HG03521 (cell line): ENCODE measurements at regions not wholly inside any gene's neighbourhood (a gene's known extent, or its start where the extent isn't known, plus 50 kb on each side); places are given as distances from the start of the nearest gene placed in this dataset.

ENCODE experiments used
- ATAC-seq: cut with Tn5 transposase; IDR thresholded peaks from one replicate; pipeline ENCODE4 v1.9.1; 2021; ENCODE audit warnings: mild to moderate bottlenecking, moderate library complexity; ENCODE audit not compliant: unreplicated experiment

DNA sequence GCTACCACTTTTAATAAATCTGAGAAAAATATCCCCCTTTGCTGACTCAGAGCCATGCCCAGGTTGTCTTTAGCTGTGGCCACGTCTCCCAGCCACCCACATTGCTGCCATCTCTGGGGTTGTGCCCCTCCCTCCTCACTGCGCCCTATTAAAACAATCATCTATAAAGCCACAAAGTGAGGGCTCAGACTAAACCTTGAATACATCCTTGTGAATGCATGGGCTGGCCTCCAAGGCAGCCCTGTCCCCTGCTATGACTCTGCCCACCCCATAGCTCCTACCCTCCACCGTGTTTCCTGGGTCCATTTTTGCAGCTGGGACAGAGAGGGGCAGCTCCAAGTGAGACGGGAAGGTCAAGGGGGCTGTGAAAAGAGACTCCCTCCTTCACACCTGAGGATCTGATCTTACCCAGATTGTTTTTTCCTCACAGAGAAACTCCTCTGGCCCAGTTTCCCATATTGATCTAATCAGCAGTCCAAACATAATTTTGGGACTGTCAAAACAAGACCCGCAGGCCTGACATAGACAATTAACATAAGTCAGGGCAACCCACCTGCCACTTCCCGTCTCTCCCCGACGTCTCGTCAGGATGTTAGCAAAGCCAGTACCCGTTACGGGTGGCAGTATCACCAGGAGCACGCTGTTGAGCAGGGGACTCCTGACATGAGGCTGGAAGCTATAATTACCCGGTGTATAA, 199.0 kb downstream of the KATNAL1 start:
- ATAC-seq: no peak

DNA sequence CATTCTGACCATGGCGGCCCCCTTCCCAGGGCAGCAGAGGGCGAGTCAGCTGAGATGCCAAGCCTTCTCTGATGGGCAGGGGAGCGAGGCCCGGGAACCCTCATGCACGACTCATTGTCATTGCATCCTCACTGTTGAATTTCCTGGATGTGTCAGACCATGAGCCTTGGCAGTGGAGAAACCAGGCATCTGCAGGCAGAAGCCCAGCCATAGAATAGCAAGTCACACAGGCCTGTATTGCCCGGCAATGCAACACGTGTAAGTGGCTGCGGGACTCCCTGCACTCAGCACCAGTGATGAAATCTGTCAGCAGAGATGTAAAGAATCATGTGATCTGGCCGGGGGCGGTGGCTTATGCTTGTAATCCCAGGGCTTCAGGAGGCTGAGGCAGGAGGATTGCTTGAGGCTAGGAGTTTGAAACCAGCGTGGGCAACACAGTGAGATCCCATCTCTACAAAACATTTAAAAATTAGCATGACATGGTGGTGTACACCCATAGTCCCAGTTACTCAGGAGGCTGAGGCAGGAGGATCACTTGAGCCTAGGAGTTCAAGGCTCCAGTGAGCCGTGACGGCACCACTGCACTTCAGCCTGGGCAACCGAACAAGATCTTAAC, 199.7 kb downstream of the KATNAL1 start:
- no peak for ATAC-seq

DNA sequence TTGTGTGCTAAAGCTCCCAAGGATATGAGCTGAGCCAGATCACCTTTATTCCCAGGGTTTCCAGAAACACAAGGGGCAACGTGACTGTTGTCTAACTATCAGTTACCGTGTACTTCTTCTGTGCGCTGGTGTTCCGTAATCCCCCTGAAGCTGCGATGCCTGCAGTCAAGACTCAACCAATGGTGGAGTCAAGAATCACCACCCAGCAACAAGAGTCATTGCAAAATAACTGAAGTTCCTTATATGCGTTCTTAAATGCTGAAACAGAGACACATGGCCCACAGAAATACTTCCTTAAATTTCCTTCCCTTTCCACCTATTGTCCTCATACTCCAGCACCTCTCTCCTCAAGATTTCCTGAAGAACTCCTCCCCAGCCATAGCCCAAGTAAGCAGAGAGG, 200.2 kb downstream of the KATNAL1 start:
- ATAC-seq: no peak

DNA sequence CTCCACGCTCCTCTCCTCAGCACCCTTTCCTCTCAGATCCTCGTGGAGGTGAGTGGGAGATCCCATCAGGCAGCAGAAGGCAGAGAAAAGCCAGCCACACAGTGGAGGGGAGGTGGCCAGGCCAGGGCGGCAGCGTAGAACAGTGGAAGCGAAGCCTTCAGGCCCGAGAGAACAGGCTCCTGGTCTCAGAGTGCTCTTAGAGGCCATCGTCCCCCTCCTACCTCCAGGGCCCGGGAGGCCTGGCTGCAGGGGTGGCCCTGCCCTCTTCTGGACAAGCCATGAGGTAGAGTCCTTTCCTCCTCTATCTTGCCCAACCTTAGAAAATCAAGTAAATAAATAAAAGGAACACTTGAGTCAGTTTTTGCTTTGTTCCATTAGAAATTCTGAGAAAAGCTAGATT, 202.0 kb downstream of the KATNAL1 start:
- ATAC-seq: no peak

DNA sequence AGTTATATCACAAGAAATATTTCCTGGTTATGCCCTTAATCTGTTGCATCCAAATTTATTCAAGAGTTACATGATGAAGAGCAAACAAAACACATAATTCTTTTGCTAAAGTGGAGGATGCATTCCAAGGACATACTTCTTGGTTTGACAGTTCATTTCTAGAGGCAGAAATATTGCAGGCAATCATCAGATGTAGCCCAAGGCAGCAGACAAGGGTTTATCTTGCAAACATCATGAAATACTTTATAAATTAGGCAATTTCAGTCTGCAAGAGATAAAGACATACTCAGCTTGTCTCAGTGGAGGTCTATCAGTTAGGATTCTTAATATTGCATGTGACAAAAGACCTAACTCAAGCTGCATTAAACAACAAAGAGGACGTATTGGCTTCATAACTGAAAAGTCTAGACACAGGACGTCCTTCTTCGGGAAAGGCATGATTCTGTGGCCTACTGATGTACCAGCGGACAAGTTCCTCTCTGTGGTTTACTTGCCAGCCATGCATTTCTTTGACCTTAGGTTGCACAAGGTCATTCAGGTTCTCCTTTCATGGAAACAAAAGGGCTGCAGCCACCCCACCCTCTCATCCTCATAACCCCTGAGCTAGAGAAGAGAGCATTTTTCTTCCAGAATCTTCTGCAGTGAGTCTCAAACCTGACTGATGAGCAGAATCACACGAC, 204.1 kb downstream of the KATNAL1 start:
- ATAC-seq: no peak

DNA sequence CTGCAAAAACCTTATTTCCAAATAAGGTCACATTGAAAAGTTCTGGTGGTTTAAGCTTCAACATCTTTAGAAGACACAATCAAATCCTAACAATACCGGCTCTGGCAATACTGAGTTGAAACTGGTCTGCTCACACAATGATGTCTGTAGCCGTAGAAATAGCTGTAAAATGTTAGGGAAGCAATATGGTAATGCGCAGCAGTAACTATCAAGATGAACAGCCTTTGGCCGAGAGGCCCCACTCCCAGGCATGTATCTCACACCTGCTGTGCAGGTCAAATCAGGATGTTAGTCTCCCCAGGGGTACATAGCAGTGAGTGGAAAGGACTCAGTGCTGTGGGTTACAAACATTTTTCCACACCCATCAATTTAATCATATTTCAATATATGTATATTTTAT, 207.1 kb downstream of the KATNAL1 start:
- no peak for ATAC-seq

DNA sequence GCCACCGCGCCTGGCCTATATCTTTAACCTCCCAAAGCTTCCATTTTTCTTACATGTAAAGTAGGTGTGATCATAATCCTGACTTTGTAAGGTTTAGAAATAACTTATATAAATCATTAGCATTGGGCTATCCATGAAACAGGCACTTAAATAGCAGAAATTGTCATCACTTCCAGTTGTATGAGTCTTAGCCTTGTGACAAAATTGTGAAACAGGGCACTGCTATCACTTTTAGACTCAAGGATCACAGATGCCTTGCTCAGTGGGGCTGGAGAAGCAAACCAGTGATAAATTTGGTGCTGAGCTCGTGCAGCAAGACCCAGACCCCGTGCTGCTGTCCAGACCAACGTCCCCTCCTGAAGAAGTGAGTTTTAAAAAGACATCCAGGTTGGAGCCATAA, 209.7 kb downstream of the KATNAL1 start:
- no peak for ATAC-seq

DNA sequence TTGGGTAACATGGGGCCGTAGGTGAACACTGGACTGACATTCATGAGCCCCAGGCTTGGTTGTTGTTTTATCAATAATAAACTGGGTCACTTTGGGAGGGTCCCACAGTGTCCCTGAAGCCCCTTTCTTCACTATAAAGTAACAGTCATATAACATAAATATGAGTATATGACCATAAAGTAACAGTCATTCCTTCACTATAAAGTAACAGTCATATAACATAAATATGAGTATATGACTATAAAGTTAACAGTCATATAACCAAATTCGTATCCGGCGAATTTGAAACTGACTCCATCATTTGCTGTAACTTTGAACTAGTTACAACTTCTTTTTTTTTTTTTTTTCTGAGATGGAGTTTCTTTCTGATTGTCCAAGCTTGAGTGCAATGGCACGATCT, 210.3 kb downstream of the KATNAL1 start:
- no peak for ATAC-seq

DNA sequence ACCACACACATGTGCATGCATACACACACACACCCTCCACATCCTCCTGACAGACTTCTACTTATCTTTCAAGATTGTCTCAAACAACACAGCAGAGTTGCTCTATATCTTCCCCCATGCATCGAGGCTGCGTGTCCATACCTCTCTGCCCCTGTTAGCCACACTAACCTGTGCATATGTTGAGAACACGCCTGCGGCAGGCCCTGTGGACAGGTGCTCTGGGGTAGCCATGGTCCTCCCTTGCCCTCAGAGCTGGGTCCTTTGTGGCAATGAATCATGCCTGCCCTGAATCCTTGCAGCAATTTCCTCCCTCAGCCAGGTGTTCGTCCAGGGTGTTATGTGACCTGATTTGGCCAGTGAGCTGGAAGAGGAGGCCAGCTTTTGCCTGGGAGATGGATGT, 213.3 kb downstream of the KATNAL1 start:
- ATAC-seq: no peak

DNA sequence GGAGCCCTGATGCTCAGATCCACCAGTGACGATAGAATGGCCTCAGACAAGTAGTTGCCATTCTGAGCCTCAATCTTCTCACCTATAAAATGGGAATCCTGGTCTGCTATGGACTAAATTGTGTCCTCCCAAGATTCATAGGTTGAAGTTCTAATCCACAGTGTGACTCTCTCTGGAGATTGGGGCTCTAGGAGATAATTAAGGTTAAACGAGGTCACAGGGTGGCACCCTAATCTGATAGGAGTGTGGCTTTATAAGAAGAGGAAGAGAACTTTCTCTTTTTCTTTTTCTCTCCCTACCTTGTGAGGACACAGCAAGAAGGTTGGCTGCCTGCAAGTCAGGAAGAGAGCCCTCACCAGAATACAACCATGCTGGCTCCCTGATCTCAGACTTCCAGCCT, 214.1 kb downstream of the KATNAL1 start:
- ATAC-seq: no peak

DNA sequence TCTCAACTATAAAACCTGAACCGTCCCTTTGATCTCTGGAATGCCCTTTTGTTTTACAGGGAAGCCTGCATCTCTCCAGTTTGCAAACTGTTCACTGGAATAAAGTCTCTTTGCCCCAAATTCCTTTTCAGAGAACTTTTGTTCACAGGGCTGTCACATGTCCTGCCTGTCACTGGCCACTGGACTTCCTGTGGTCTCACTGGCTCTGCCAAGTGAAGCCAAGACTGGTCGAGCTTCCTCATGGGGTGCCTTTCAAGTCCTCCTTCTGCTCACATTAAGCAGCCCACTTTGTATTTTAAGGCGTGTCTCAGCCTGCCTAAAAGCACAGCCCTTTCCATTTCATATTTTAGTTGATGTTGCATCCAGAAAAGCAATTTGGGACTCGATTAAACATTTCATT, 215.7 kb downstream of the KATNAL1 start:
- no peak for ATAC-seq

DNA sequence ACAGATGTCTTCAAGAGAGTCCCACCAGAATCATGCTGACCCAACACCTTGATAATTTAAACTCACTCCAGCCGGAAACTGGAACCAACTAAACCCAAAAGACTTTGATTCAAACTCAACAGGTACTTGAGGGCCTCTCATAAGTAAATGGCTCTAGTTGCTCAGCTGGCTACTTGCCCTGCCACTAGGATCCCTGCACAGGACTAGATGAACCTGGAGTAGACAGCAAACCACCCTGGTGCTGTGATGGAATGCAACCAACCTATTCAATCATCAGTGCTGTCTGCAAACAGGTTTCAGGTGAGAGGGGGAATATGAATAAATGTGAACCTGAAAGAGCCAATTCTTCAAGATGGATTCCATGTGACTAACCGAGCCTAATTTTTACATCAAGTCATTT, 216.3 kb downstream of the KATNAL1 start:
- ATAC-seq: no peak

DNA sequence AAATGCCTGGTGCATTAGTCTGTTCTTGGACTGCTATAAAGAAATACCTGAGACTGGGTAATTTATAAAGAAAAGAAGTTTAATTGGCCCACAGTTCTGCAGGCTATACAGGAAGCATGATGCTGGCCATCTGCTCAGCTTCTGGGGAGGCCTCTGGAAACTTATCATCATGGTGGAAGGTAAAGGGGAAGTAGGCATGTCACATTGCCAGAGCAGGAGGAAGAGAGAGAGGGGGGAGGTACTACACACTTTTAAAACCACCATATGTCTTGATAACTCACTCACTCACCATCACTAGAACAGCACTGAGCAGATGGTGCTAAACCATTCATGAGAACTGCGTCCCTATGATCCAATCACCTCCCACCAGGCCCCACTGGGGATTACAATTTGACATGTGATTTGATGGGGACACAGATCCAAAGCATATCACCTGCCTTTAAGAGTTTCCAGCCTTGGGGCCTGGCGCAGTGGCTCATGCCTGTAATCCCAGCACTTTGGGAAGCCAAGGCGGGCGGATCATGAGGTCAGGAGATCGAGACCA, 219.0 kb downstream of the KATNAL1 start:
- no peak for ATAC-seq

DNA sequence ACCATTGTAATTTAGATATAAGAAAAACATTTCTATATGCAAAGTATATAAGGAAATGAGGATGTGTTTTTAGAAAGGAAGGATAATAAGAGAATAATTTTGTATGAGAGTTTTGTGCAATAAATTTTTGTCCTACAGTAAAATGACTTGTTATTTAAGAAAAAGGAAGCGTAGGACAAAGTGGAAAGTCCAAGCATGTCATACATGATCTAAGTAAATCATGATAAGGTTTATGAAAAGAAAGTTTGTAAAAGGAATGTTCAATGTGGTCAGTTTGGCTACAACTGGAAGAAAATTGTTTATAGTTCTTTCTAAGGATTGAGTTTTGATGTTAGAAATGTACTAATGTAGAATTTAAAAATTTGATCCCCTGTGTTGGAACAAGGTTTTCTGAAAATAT, 222.3 kb downstream of the KATNAL1 start:
- no peak for ATAC-seq

DNA sequence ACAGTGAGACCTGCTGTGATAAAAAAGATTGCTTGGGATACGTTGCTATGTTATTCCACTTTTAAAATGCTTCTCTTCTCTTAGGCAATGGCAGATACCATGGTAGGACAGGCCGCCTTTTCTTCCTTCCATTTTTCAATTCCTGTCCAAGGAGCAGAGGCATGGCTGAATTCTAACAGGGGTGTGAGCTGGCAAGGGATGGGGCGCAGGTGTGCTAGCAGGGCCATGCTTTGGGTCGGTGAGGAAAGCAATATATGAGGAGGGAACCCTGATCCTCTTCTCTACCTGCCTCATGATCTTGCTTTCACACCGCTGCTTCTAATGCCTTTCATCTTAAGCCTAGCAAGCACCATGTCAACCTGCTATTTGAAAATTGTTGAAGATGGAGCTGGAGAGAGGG, 225.0 kb downstream of the KATNAL1 start:
- no peak for ATAC-seq

DNA sequence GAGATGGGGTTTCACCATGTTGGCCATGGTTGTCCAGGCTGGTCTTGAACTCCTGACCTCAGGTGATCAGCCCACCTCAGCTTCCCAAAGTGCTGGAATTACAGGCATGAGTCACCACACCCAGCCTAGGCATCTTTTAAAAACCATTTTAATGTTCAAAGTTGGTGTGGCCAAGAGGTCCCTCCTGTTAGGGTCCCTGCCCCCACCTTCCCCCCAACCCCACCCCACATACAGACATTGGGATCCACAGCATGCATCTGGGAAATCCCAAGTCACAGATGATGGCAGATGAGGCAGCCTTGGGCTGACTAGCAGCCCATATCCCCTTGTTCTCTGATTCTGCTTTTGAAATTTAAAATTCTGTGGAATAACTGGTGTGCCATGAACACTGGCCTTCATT, 226.0 kb downstream of the KATNAL1 start:
- no peak for ATAC-seq

DNA sequence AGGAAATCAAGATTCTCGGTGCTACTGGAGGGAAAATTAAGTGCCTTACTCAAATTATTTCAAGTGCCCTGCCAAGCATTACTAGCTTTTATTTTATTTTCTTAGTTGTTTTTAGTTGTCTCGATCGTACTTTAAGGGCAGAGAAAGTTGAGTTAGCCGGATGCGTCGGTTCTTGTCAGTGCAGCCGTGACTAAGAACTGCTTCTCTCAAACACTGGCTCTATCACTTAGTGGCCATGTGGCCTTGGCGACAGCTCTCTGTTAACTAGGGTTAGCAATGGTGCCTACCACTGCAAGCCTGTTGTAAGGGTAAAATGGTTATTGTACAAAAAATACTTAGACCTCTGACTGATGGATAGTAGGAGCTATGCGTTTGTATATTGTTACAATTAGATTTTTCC, 227.8 kb downstream of the KATNAL1 start:
- ATAC-seq: no peak

DNA sequence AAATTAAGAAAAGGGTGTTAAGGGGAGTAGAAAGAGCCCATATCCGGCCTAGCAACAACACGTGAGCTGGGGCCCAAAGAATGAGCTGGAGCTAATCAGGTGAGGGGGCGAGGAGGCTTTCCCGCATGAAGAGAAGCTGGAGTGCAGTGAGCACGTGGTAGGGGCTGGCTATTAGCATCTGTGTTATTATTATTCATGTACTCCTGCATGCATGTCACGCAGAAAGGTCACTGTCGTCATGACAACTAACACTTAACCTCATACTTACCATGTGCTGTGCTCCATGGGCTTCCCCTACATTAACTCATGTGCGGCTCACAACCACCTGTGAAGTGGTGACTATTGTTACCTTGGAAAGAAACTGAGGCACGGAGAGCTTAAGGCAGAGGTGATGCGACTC, 227.6 kb upstream of the UBL3 start:
- no peak for ATAC-seq

DNA sequence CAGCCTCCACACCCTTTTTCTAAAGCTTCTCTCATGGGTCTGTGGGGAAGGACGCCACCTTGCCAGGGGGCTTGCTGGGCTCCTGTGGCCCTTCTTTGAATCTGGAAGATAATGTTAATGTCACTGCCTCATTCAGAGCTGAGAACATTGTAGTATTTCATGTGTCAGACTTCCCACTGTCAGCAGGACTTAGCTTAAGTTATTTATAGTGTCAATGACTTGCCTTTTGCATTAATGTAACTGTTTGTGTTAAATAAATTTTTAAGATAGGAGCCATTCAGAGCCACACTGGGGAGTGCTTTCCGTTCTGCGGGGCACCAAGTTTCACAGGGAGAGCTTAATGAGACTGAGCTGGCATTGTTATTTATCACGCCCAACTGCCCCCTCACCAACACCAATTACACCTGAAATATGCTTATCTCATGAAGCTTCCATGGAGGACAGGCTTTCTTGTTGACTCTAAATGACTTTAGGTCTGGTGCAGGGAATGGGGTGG, 226.9 kb upstream of the UBL3 start:
- ATAC-seq: no peak

DNA sequence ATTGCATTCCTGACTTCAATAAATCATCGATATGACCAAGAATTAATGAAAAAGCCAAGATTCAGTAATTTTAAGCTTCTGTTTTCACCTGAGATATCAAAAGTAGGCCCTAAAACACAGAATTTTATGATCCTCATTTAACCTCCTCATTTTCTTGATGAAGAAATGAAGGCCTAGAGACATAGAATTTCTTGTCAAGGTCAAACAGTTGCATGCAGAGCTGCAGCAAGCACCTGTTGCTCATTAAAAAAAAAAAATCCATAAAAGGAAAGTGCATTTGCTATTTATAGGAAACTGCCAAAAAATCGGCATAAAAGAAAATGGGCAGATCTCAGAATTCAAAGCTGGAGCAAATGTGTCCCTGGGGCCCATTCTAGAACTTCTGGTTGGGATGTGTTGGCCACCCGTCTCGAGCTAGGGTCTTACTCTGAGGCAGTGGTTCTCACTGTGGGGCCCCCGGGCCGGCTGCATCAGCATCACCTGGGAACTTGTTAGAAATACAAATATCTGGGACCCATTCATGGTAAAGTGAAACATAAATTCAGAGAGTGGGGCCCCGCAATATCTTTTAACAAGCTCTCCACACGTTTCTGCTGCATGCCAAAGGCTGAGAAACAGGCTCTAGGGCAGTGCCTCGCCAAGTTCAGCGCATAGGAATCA, 224.7 kb upstream of the UBL3 start:
- no peak for ATAC-seq

DNA sequence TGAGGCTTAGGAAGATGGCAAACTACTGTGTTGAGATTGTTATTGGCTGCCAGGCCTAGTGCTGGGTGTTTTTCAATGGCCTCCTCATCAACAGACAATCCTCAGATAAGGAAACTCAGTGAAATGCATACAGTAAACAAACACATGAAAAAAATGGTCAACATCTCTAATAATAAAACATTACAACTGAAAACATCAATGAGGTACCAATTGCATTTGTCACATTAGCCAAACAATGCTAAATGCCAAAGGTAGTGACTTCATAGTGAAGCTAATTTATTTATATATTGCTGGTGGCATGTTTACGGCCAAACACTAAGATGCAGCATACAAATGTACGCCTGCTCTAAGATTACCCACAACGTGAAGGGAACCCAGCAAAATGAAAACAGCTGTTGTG, 224.0 kb upstream of the UBL3 start:
- ATAC-seq: no peak

DNA sequence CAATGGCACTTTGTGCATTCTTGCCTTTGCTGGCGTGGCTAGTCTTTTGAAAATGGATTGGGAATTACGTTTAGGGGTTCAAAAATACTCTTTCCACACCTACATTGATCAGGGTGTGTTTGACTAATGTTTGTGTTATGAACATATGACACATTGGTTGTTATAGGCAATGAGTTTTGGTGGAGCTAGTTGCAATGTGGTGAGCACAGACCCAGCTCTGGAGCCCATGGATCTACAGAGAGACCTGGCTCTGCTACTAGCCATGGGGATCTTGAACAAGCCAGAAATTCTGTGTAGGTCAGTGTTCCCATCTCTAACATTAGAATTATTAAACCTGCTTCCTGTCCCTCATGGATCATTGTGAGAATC, 222.4 kb upstream of the UBL3 start:
- no peak for ATAC-seq
